HFFc6 (cell line): ENCODE measurements at regions not wholly inside any gene's neighbourhood (a gene's known extent, or its start where the extent isn't known, plus 50 kb on each side); places are given as distances from the start of the nearest gene placed in this dataset.

Source experiments
- DNase-seq: peaks from one replicate; pipeline ENCODE4 v3.0.0-alpha.2; 2018
- H3K27ac Mint-ChIP-seq: 2 replicates; pipeline ENCODE4 v1.8.0; 2020; ENCODE audit warnings: mild to moderate bottlenecking, mixed read lengths
- H3K27me3 Mint-ChIP-seq: 2 replicates; pipeline ENCODE4 v1.8.0; 2021; ENCODE audit warnings: mild to moderate bottlenecking, moderate library complexity, mixed read lengths; ENCODE audit not compliant: insufficient read depth
- H3K36me3 Mint-ChIP-seq: 2 replicates; pipeline ENCODE4 v1.8.0; 2021; ENCODE audit warnings: low read depth, mixed read lengths
- H3K4me1 Mint-ChIP-seq: 2 replicates; pipeline ENCODE4 v1.8.0; 2020; ENCODE audit warnings: low read depth, mixed read lengths
- H3K4me3 Mint-ChIP-seq: 2 replicates; pipeline ENCODE4 v1.8.0; 2020; ENCODE audit warnings: mild to moderate bottlenecking, moderate library complexity, mixed read lengths
- H3K9me3 Mint-ChIP-seq: 2 replicates; pipeline ENCODE4 v1.8.0; 2020; ENCODE audit warnings: mild to moderate bottlenecking, mixed read lengths
- CTCF ChIP-seq: fragments of 200-600 bp; sonication (generic); IDR thresholded peaks from 2 replicates; pipeline ENCODE4 v1.5.0; 2021; ENCODE audit warnings: antibody characterized with exemption, mild to moderate bottlenecking

GRCh38 chr9:95732802-95733688 is 142.4 kb upstream of the ERCC6L2 start:
- no peak for DNase-seq
- Mint-ChIP-seq H3K4me1 (no peaks in the 10 kb centered on the region), H3K36me3 (no peaks in the 10 kb centered on the region), H3K4me3 (no peak overlapping the region), H3K9me3 (peaks cover 4% of the 10 kb centered on the region; the same call in 1 of the 2 replicates), H3K27me3 (peaks cover 15% of the 10 kb centered on the region), H3K27ac (no peak overlapping the region)
- no peak for TF ChIP-seq CTCF

GRCh38 chr9:95731876-95732275 is 143.6 kb upstream of the ERCC6L2 start:
- Mint-ChIP-seq H3K9me3 (peaks cover 4% of the 10 kb centered on the region; the same call in 1 of the 2 replicates), H3K4me1 (no peaks in the 10 kb centered on the region), H3K27ac (no peak overlapping the region), H3K4me3 (no peak overlapping the region), H3K36me3 (no peaks in the 10 kb centered on the region), H3K27me3 (peaks cover 15% of the 10 kb centered on the region)
- TF ChIP-seq CTCF = no peak
- DNase-seq = no peak

- no peak for DNase-seq
- H3K36me3 Mint-ChIP-seq = no peaks in the 10 kb centered on the region
- H3K4me3 Mint-ChIP-seq = no peak overlapping the region
- no peak overlapping the region for H3K27ac Mint-ChIP-seq
- H3K4me1 Mint-ChIP-seq = no peaks in the 10 kb centered on the region
- peaks cover 4% of the 10 kb centered on the region; the same call in 1 of the 2 replicates for H3K9me3 Mint-ChIP-seq
- no peak for TF ChIP-seq CTCF
- peaks cover 16% of the 10 kb centered on the region for H3K27me3 Mint-ChIP-seq
Observed at GRCh38 chr9:95729669-95730368, 145.7 kb upstream of the ERCC6L2 start.

- TF ChIP-seq CTCF = no peak
- Mint-ChIP-seq H3K27ac (no peak overlapping the region), H3K27me3 (peaks cover 12% of the 10 kb centered on the region), H3K36me3 (no peaks in the 10 kb centered on the region), H3K4me3 (no peak overlapping the region), H3K9me3 (peaks cover 4% of the 10 kb centered on the region; the same call in 1 of the 2 replicates), H3K4me1 (no peaks in the 10 kb centered on the region)
- DNase-seq = no peak
Observed at GRCh38 chr9:95729046-95729445, 146.4 kb upstream of the ERCC6L2 start.

GRCh38 chr9:95727947-95728520 is 147.5 kb upstream of the ERCC6L2 start:
- no peaks in the 10 kb centered on the region for H3K4me1 Mint-ChIP-seq
- no peak for TF ChIP-seq CTCF
- H3K27ac Mint-ChIP-seq = no peak overlapping the region
- H3K4me3 Mint-ChIP-seq = no peak overlapping the region
- H3K36me3 Mint-ChIP-seq = no peaks in the 10 kb centered on the region
- peaks cover 10% of the 10 kb centered on the region for H3K27me3 Mint-ChIP-seq
- no peak for DNase-seq
- peaks cover 4% of the 10 kb centered on the region; the same call in 1 of the 2 replicates for H3K9me3 Mint-ChIP-seq
